Activated CD8-positive, alpha-beta memory T cell treated with anti-CD3 and anti-CD28 coated beads, Interleukin-2, amount 50 U/mL, for 24 hours (primary cell): ENCODE measurements at regions not wholly inside any gene's neighbourhood (a gene's known extent, or its start where the extent isn't known, plus 50 kb on each side); places are given as distances from the start of the nearest gene placed in this dataset.
"Not testable (repeated sequence)": the region's sequence is repeated elsewhere in the genome, so short reads cannot be mapped to it uniquely, and the experiment has no call there.

Source experiments
- DNase-seq: peaks from one replicate; pipeline ENCODE4 v3.0.0-alpha.2; 2020; ENCODE audit errors: extremely low read depth

- no peak for DNase-seq
Observed at GRCh38 chr18:38198956-38199355, 633.4 kb upstream of the CELF4 start.

GRCh38 chr18:38198526-38198925 is 632.9 kb upstream of the CELF4 start:
- DNase-seq: no peak

GRCh38 chr18:38186491-38186890 is 620.9 kb upstream of the CELF4 start:
- DNase-seq: no peak

DNA sequence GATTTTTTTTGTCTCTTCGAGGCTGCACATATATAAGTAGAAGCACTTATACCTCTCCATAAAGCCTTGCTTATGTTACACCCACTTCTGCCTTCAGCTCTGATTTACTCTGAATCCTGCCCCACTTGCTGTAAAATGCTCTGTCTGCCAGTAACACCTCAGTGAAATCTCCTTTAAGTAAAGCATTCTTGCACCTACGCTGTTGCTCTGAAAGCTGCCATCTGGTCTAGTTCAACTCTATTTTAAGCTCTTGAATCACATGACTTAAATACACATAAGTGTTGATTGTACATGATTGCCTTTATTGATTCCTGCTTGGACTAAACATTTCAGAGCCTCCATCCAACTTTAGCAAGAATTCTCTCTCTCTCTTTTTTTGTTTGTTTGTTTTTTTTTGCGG is 609.0 kb upstream of the CELF4 start:
- DNase-seq: no peak

GRCh38 chr18:38174173-38174572 is 608.6 kb upstream of the CELF4 start:
- DNase-seq: no peak

DNA sequence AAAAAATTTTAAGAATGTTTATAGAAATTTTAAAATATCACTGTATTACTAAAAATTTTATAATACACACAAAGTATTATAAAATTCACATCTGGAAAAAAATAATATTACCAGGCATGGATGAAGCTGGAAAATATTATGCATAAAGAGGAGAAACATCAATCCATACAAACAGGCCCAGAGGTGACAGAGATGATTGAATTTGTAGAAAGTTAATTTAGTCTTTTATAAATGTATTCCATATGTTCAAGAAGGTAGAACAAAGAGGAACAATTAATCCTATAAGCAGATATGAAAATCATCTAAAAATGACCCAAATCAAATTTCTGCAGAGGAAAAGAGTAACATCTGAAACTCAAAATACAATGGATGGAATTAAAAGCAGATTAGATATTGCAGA is 605.2 kb upstream of the CELF4 start:
- DNase-seq: no peak

- DNase-seq: no peak
Observed at GRCh38 chr18:38167623-38168022, 602.0 kb upstream of the CELF4 start.

DNA sequence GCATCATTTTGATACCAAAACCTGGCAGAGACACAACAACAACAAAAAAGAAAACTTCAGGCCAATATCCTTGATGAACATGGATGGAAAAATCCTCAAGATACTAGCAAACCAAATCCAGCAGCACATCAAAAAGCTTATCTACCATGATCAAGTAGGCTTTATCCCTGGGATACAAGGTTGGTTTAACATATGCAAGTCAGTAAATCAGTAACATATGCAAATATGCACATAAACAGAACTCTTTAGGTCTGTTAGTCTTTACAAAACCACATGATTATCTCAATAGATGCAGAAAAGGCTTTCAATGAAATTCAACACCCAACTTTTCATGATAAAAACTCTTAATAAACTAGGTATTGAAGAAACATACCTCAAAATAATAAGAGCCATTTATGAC is 587.5 kb upstream of the CELF4 start:
- not testable (repeated sequence) for DNase-seq

- DNase-seq: no peak
Observed at GRCh38 chr18:38116716-38117115, 551.1 kb upstream of the CELF4 start.

- no peak for DNase-seq
Observed at GRCh38 chr18:38115201-38115600, 549.6 kb upstream of the CELF4 start.

DNA sequence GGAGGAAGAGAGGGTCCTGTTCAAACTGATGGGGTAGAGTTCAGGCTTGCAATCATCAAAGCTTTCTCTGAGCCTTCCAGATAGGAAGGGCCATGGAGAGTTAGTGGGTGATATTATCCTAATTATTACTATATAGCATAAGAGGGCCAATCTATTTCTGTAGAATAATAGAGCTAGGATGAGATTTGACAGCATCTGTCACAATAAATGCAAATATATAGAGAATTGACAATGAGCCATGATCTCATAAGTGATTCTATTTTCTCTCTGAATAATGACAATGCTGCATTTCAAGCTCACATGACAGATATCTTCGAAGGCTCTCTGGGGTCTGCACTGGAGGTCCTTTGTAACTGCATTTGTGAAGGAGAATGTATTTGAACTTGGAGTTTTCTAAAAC is 521.9 kb upstream of the CELF4 start:
- DNase-seq: no peak

DNA sequence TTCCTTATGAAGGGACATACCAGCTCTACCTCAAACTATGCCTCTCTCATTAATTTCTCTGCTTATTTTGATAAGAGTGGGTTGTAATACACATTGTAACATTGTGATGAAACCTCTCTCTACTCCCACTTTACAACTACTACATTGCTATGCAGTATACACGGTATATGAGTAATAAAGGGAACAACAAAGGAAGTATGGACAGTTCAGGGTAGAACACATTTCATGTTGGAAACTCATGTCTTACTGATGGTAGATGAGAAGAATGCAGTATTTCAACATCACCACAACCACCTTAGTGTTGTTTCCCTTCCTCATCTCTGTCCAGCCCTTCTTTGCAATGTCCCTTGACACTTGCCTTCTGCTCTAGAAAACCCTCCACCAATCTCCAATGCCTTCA is 515.9 kb upstream of the CELF4 start:
- DNase-seq: no peak

DNA sequence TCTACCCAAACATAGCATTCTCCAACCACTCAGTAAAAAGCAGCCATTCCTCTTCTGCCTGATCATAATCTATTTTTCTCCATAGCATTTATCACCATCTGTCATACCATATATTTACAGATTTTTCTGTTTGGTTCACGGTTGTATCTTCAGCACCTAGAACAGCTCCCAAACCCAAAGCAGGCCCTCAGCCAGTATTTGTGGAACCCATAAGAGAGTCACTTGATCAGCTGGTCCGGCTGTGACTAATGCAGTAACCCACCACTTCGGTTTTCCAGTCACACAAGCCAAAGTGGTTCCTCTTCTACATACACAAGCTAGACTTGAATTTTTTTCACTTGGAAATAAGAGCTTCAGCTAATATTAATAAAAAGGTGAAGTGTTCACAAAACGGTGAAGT is 511.6 kb upstream of the CELF4 start:
- DNase-seq: no peak

DNA sequence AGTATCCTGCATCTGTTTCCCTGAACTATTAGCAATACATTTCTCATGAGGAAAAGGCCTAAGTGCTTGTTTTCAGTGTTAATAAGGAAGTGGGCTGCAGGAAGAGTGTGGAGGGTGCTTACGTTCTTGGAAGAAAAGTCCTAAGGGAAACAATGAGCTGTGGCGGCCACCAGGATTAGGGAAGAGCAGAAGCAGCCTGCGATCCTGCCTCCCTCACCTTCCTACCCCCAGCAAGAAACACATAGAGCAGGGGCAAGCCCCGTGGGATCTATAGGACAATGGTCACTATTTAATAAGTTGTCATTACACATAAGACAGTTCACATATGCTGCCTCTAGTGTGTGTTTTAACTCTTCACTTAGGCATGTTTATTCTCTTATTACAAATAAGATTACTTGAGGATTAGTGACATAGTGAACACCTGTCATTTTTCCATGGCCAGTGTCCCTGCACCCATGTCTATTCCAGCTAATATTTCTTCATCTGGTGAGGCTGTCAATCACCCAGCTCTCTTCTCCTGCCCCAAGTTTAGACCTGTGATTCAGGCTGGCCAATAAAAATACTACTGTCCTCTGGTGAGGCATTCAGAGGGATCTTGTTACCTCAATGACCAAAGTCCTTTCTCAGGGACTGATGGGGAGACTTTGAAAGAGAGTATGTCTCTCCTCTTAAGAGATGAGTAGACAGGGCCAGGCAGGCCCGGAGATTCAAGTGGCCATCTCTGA is 510.9 kb upstream of the CELF4 start:
- no peak for DNase-seq

- no peak for DNase-seq
Observed at GRCh38 chr18:38074298-38074876, 508.8 kb upstream of the CELF4 start.

DNA sequence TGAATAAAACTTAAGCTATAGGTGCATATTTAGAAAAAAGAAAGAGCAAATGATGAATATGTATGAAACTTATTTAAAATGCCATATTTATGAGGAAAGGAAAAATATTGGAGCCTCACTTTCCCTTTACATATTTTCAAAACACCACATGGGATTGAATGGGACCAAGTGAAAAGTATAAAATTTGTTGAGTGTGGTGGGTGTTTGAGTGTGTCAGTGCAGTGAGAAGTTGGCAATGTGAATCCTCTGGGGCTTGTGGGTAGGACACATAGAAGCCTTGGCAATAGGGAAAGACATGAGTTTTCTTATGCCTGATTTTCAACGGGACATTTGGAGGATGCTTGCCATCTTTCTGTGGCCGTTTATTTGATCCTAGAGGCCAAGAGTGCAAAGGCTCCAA is 502.2 kb upstream of the CELF4 start:
- no peak for DNase-seq

- no peak for DNase-seq
Observed at GRCh38 chr18:38067086-38067485, 501.5 kb upstream of the CELF4 start.

GRCh38 chr18:38052879-38053590 is 487.4 kb upstream of the CELF4 start:
- no peak for DNase-seq

GRCh38 chr18:38047820-38048219 is 482.2 kb upstream of the CELF4 start:
- no peak for DNase-seq

DNA sequence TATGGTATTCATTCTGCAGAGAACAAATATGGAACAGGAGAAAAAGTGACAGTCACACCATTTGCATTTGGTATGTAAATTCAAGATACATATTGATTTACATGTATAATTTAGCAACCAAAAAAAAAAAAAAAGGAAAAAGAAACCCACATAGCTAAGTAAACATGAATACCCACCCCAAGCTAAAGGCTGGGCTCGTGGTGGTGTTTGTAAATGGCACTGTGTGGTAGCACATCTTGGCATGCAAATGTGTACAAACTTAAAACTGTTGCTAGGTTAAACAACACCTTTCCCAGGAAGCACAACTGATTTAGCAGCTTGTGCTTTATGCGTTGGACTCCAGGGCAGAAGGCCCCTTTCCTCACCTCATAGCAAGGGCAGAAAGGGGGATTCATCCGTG is 481.1 kb upstream of the CELF4 start:
- DNase-seq: no peak

- no peak for DNase-seq
Observed at GRCh38 chr18:38045845-38046244, 480.2 kb upstream of the CELF4 start.

DNA sequence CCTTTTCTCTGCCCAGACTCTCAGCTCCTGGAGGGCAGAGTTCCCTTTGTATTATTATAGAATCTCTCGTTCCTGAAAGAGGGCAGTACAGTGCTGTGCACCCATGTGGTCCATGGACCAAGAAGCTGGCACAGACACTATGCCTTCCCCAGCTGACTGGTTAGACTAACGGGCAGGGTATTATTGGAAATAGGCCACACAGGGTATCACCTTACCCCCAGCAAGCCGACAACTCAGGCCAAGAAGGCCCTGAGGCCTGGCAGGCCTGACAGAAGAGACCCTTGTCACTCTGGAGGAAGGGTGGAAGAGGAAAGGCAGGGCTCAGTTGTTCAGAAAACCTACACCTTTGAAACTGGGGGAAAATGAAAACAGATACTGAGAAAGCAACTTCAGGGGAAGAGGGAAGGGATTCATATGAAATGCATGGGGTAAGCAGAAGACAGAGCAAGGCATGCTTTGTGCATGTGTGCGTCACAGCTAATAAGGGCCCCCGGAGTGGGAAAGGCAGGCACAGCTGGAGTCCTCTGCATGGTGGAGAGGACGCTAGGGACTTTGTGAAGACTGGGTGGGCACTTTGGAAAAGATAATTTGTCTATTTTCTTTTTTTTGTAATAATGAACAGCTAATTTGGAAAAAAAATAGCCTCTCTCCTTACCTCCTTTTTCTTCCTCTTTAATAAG is 476.8 kb upstream of the CELF4 start:
- DNase-seq: no peak

DNA sequence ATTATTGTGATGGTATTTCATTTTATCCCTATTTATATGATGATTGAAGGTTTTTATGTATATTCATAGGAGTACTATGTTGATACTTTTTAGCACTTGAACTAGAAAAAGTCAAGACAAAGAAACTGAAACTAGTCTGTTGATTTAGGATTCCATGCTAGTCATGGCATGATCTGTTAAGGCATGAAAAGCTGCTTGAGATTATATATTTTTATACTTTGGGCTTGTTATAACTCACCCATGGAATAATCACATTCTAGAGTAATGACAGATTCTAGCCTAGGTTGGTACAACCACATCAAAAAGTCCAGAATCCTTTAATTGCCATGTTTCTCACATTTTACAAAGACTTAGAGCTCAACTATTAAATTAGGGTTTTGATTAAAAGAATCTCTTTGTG is 472.6 kb upstream of the CELF4 start:
- no peak for DNase-seq
